Endothelial cell of hepatic sinusoid (primary cell): ENCODE measurements at regions not wholly inside any gene's neighbourhood (a gene's known extent, or its start where the extent isn't known, plus 50 kb on each side); places are given as distances from the start of the nearest gene placed in this dataset.
"Not testable (repeated sequence)": the region's sequence is repeated elsewhere in the genome, so short reads cannot be mapped to it uniquely, and the experiment has no call there.

Experiments
- in situ Hi-C: cut with HindIII; loops from 2 replicates; pipeline ENCODE4 v1.10.0; 2017; ENCODE audit warnings: low sequenced_read_pairs

DNA sequence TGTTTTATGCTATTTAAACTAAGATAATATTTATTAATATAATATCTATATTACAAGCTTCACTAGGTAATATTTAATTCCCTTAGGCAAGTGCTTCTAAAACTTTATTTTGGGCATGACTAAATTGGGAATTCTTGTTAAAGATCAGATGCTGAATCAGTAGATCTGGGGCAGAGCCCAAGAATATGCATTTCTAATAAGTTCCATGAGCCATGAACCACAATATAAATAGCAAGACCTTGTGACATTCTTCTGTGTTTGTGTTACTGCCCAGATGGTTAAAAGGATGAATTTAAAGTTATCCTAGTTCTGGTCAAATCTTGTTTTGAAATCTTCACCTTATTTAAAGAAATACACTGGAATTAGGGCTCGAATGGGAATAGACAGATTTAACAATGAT lies 258.4 kb upstream of the CACNA2D1 start:
- in situ Hi-C loops: no loop called here

DNA sequence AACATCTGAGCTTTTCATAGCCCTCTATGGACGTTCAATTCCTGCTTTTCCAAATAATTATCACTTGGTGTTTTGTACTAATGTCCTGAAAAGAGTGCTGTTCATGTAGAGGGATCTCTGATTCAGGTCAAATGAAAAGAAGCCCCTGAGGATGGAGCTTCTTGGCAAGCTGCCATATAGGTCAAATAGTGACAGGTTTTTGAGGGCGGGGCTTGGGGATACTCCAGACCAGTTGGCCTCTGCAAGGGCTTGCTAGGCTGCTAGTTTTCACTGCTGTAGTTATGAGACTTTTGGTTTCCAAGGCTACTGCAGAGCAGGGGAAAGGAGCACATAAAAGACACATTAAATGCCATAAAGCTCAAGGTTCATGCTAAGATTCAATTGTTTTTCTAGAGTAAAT lies 257.2 kb upstream of the CACNA2D1 start:
- in situ Hi-C loops: no loop called here

- in situ Hi-C loops: no loop called here
Observed at GRCh38 chr7:82699773-82700186, 256.2 kb upstream of the CACNA2D1 start.

- in situ Hi-C loops: no loop called here
Observed at GRCh38 chr7:82697897-82698296, 254.3 kb upstream of the CACNA2D1 start.

GRCh38 chr7:82696631-82697030 lies 253.1 kb upstream of the CACNA2D1 start:
- in situ Hi-C loops: no loop called here

DNA sequence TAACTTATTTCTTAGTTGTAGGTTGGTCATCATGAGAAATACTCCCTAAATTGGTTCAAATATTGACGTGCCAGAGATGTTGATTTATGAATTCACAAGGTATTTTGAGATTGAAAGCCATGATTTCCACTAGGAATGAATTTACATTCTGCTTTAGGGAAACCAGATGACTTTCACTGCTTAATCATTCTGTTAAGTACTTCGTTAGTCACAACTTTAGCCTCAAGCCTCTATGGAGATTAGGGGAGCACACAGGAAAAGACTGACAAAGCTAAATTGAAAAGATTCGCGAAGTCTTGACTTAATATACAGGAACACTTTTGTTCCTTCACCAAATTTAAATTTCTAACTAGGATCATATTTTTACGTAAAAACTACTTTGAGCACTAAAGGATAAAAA lies 250.4 kb upstream of the CACNA2D1 start:
- in situ Hi-C loops: no loop called here

- in situ Hi-C loops: no loop called here
Observed at GRCh38 chr7:82690929-82691328, 247.4 kb upstream of the CACNA2D1 start.

- in situ Hi-C loops: no loop called here
Observed at GRCh38 chr7:82685214-82685613, 241.6 kb upstream of the CACNA2D1 start.

DNA sequence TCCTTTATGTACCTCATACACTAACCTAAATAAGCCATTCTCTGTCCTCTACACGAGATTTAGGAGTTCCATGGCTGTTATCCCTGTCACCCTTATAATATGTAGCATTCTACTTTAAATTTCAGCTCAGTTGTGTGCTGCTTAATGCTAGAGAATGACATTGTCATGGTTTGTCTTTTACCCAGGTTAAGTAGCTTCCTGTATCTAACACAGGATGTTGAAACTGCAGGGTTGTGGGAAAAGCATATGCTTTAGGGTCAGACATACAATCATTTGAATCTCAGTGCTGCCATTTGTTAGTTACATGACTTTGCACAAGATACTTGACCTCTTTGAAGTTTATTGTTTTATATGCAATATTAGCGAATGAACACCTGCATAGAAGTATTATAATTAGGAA lies 235.1 kb upstream of the CACNA2D1 start:
- in situ Hi-C loops: no loop called here

- in situ Hi-C loops: no loop called here
Observed at GRCh38 chr7:82678259-82678658, 234.7 kb upstream of the CACNA2D1 start.

DNA sequence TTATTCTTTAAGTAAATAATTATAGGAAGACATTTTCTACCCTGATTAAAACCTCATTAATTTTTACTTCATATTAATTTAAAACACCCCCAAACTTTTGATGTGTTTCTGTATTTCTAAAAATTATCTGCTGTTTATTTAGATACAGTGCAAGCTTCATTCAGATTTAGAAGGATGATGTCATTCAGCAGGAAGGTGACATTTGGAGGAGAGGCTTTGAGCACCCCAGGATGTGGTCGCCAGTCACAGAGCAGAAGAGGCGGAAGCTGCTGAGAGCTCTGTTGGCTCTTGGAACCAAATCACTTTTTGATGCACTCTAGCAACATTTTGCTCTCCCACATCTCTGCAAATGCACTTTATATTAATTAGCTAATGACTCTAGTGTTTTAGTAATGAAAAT lies 233.9 kb upstream of the CACNA2D1 start:
- in situ Hi-C loops: no loop called here

DNA sequence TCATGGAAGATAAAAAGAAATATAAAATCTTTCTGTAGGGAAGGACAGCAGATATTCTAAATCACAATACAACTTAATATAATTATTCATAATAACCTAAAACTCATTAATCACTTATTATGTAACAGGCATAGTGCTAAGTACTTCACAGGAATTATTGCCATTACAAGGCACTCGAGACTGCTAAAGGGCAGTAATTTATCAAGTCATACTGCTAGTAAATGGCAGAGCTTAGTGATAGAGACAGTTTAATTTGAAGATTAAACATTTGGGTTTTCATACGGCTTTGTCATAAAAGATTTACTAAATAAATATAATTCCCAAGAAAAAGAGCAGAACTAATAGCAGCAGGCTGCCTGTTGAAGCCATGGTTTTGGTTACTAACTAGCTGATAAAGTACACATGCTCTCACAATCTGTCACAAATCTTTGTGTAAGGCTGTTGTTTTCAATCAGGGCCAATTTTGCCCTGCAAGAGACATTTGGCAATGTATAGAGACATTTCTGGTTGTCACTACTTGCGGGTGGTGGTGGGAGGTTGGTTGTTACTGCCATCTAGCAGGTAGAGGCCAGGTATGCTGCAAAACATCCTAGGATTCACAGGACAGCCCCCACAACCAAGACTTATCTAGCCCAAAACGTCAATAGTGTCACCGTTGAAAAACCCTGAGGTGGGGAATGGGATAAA lies 233.3 kb upstream of the CACNA2D1 start:
- in situ Hi-C loops: no loop called here

- in situ Hi-C loops: no loop called here
Observed at GRCh38 chr7:82675396-82675795, 231.8 kb upstream of the CACNA2D1 start.

- in situ Hi-C loops: no loop called here
Observed at GRCh38 chr7:82674268-82674667, 230.7 kb upstream of the CACNA2D1 start.

DNA sequence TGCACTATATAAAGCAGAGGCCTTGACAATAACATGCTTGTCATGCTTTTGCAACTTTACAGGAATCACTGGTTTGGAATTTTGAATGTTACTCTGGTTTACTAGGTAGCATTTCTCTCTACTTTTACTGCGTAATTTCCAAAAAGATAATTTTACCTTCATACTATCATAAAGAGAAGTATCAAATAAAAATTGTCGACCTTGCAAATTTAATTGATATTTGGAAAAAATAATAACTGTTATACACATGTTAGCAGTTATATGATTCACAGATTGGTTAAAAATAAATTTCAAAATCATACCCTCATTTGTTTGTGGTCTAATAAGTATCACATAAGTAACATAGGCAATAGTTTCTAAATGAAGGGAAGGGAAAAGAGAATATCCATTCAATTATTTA lies 228.5 kb upstream of the CACNA2D1 start:
- in situ Hi-C loops: no loop called here

DNA sequence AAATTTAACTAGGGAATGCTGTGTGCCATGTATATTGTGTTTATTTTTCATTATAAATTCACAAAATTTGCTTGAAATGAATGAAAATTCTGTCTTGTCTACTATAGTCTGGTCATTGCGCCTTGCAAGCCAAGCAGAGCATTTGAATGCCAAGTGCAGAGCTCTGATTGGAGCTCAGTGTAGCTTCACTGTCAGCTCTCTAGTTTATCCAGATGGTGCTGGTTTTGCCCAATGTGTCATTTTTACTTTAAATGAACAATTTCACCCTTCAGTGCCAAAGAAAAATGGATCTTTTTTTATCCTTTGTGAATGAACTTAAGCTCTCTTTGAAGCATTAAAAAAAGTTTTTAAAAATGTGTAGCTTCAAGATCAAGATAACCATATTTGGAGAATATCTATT lies 225.6 kb upstream of the CACNA2D1 start:
- in situ Hi-C loops: no loop called here

DNA sequence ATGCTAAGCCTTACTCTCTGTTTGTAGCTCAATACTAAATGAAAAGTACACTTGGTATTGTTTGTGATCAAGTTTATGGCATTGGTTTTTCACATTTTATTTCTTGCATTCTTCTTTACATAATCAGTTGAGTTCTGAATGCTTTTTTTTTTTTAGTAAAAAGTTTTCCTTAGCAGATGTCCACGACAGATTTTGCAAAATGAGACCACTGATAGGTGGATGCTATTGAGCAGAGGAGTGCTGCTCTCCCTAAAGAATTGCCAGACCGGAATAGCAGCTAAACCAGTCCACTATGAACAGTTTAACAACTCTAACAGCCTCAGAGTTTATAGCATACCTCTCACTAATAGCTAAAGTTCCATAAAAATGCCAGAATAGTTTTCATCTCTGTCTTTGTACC lies 225.1 kb upstream of the CACNA2D1 start:
- in situ Hi-C loops: no loop called here

DNA sequence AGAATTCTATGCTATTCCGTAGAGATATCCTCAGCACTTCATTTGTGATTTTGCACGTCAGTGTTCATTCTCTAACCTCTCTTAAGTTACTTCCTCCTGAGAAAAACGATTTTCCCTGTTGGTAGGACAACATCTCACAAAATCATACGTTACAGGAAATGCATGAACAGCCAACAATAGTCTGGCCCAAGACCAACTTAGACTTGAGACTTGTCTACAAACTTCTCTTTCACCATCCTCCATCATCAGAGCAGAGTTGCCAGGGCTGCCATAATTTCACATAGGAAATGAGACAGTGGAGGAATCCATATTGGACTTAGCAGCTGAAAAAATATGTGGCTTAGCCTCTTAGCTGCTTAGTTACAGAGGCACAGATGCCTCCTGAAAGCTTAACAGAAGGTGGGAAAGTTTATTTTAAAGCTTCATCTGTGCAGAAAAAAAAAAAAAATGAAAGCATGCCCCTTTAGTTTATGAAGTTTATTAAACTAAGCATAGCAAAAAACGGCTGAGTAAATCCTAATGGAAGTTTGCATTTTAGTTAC lies 222.5 kb upstream of the CACNA2D1 start:
- in situ Hi-C loops: no loop called here

DNA sequence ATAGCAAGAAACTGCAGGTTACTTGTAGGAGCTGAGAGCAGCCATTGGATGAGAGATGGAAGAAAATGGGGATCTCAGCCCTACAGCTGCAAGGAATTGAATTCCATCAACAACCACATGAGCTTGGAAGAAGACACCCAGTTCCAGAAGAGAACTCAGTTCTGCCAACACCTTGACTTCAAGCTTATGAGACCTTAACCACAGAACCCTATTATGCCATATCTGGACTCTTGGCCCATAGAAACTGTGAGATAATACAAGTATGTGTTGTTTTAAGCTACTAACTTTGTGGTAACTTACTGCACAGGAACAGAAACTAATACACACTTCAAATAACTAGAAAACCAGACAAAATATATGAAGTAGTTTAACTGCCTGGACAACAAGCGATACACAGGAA lies 212.4 kb upstream of the CACNA2D1 start:
- in situ Hi-C loops: no loop called here

- in situ Hi-C loops: not testable (repeated sequence)
Observed at GRCh38 chr7:82650095-82650494, 206.5 kb upstream of the CACNA2D1 start.

DNA sequence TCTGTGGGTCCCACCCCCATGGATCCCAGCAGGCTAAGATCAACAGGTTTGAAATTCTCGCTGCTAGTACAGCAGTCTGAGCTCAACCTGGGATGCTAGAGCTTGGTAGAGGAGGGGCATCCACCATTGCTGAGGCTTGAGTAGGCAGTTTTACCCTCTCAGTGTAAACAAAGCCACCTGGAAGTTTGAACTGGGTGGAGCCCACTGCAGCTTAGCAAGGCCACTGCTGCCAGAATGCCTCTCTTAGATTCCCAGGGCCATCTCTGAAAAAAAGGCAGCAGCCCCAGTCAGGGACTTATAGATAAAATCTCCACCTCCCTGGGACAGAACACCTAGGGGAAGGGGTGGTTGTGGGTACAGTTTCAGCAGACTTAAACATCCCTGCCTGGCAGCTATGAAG lies 190.0 kb upstream of the CACNA2D1 start:
- in situ Hi-C loops: no loop called here

GRCh38 chr7:82631998-82632397 lies 188.4 kb upstream of the CACNA2D1 start:
- in situ Hi-C loops: no loop called here

DNA sequence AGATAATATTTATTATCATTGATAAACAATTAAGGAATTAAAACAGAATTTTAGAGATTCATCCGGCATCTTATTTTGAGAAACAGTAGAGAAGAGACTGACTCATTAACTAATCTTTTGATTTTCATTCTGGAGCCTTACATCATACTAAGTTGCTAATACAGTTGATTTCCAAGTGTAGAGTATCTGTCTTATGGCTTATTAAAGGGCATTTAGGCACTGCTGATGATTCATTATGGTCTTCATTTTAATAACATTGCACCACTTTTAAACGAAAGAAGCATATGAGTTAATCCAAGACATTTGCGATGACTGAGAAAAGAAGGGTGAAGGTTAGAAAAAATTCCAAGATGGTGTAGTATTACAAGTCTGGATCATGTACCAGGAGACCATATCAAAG lies 186.0 kb upstream of the CACNA2D1 start:
- in situ Hi-C loops: no loop called here
